Activated T-cell treated with anti-CD3 and anti-CD28 coated beads, Interleukin-2, amount 50 U/mL, for 72 hours (primary cell): ENCODE measurements at regions not wholly inside any gene's neighbourhood (a gene's known extent, or its start where the extent isn't known, plus 50 kb on each side); places are given as distances from the start of the nearest gene placed in this dataset.

Experiments used
- ATAC-seq, 2 donors: fragments of 150-1000 bp; cut with Tn5 transposase; replicated peaks in 1 of 2; 2 replicates each; pipeline ENCODE4 v1.10.0; 2021; ENCODE audit warnings: moderate library complexity in 2 of 2, mild to moderate bottlenecking in 1 of 2
- DNase-seq, 2 donors: peaks; one replicate each; pipeline ENCODE4 v3.0.0; 2021 to 2022; ENCODE audit warnings: mixed read lengths in 1 of 2
- H3K27ac Mint-ChIP-seq: one replicate; pipeline ENCODE4 v1.8.0; 2022; ENCODE audit warnings: mild to moderate bottlenecking, moderate library complexity, mixed read lengths
- H3K27me3 Mint-ChIP-seq: one replicate; pipeline ENCODE4 v1.8.0; 2022; ENCODE audit warnings: low read depth, mixed read lengths
- H3K36me3 Mint-ChIP-seq, 2 donors: one replicate each; pipeline ENCODE4 v1.8.0; 2022; ENCODE audit warnings: mixed read lengths in 2 of 2, mild to moderate bottlenecking in 1 of 2; ENCODE audit not compliant: insufficient read depth in 2 of 2
- H3K4me1 Mint-ChIP-seq: one replicate; pipeline ENCODE4 v1.8.0; 2022; ENCODE audit warnings: low read depth, mixed read lengths
- H3K4me3 Mint-ChIP-seq, 2 donors: one replicate each; pipeline ENCODE4 v1.8.0; 2022; ENCODE audit warnings: mild to moderate bottlenecking in 2 of 2, mixed read lengths in 2 of 2, moderate library complexity in 2 of 2
- H3K9me3 Mint-ChIP-seq, 2 donors: one replicate each; pipeline ENCODE4 v1.8.0; 2022; ENCODE audit warnings: mixed read lengths in 2 of 2

DNA sequence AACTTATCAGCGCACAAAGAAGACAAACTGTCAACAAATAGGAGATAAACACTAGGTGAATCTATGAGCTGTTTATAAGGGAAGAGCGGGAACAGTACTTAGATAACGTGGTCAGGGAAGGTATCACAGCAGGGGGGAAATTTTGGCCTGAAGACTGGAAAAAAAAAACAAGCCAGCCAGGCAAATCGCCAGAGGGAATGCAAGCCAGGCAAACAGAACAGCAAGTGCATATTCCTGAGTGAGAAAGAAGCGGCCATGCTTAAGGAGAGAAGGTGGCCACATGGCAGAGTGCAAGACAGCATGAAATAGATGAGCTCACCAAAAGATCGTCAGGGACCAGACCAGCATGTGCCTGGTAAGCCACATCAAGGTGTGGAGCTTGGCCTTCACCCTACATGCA lies 466.5 kb upstream of the ARID1B start:
- Mint-ChIP-seq H3K4me3 (no peak overlapping the region), H3K4me1 (peaks cover 12% of the 10 kb centered on the region), H3K27me3 (no peaks in the 10 kb centered on the region), H3K27ac (no peak overlapping the region), H3K9me3 (peaks cover 2% of the 10 kb centered on the region in 2 donors), H3K36me3 (no peaks in the 10 kb centered on the region)
- DNase-seq: no peak
- no peak for ATAC-seq

DNA sequence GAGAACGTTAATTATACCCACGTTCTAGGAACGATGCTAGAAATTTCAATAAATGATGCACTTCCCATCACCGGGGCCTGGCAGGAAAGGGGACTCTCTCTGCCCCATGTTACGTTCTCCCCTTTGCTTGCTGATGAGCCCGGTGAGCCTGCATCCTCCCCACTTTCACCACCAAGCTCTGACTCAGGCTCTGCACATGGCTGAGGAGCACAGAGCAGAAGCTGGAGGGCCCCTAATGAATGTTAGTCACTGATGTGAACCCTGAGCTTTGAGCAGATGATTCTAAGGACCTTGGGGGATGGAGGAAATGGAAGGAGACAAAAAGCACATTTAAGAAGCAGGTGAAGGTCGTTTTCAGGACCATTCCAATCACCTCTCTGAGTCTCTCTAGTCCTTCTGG lies 468.2 kb upstream of the ARID1B start:
- Mint-ChIP-seq H3K27ac (no peak overlapping the region), H3K4me3 (no peak overlapping the region), H3K4me1 (peaks cover 12% of the 10 kb centered on the region), H3K9me3 (peaks cover 2% of the 10 kb centered on the region in 2 donors), H3K27me3 (no peaks in the 10 kb centered on the region), H3K36me3 (no peaks in the 10 kb centered on the region)
- DNase-seq: peak in 1 of 2 donors; percentile 2
- peak; percentile 44 to 64 for ATAC-seq

DNA sequence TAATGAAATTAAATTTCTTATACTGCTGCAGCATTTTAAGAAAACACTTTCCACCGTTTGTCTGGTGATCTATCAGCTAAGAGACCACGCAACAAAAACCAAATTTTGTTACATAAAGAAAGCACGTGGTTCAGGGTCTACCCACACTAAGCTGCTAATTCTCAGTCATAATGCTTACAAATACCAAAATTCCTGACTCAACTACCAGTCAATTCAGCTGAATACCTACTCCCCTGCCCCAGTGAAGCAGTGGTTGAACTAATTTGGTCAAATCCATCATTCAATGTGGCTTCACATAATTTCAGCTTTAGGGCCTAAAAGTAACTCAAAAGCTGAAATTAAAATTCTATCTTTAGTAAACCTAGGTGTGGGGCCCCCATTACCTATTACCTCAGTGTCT lies 468.6 kb upstream of the ARID1B start:
- no peak overlapping the region for H3K4me3 Mint-ChIP-seq
- H3K4me1 Mint-ChIP-seq: peaks cover 12% of the 10 kb centered on the region
- H3K36me3 Mint-ChIP-seq: no peaks in the 10 kb centered on the region
- no peak overlapping the region for H3K27ac Mint-ChIP-seq
- ATAC-seq (peak in 1 of 2 donors; percentile 56), DNase-seq (no peak)
- peaks cover 1 to 2% of the 10 kb centered on the region in 2 donors for H3K9me3 Mint-ChIP-seq
- H3K27me3 Mint-ChIP-seq: no peaks in the 10 kb centered on the region

DNA sequence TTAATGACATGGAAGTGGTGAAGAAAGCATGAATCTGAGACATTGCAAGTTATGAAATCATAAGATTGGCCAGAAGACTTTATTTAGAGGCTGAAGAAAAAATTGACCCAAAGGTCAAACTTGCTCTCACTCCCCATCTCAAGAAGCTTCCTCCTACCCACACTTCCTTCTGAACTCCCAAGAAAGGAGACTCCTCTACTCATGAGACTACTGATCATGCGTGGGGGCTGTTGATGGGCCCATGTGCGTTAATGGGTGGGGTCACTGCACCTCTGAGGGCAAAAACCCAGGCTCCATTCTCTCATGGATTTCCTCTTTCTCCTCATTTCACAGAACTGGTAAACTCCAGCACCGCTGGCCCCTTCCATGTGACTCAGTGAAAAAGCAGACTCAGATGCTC lies 470.6 kb upstream of the ARID1B start:
- H3K4me1 Mint-ChIP-seq: peaks cover 12% of the 10 kb centered on the region
- H3K36me3 Mint-ChIP-seq: no peaks in the 10 kb centered on the region
- H3K27me3 Mint-ChIP-seq: no peaks in the 10 kb centered on the region
- DNase-seq: no peak
- no peak overlapping the region for H3K4me3 Mint-ChIP-seq
- no peaks in the 10 kb centered on the region for H3K9me3 Mint-ChIP-seq
- ATAC-seq: no peak
- no peak overlapping the region for H3K27ac Mint-ChIP-seq

DNA sequence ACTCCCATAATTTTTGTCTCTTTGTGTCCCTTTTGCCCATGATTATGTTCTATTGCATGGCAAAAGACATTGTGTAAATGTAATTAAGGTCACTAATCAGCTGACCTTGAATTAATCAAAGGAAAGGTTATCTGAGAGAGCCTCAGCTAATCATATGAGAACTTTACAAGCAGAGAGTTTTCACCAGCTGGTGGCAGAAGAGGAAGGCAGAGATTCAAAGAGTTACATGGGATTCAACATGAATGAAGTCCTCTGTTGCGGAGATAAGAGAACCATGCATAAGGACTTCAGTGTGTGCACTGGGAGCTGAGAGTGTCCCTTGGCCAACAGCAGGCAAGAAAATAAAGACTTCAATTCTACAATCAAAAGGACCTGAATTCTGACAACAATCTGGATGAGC lies 494.1 kb upstream of the ARID1B start:
- H3K27me3 Mint-ChIP-seq: peaks cover 8% of the 10 kb centered on the region
- peaks cover under 1 to 3% of the 10 kb centered on the region in 2 donors for H3K36me3 Mint-ChIP-seq
- H3K27ac Mint-ChIP-seq: no peak overlapping the region
- H3K9me3 Mint-ChIP-seq: peaks cover under 1 to 5% of the 10 kb centered on the region in 2 donors
- ATAC-seq: no peak
- H3K4me1 Mint-ChIP-seq: peaks cover 13% of the 10 kb centered on the region
- H3K4me3 Mint-ChIP-seq: no peak overlapping the region
- DNase-seq: no peak

DNA sequence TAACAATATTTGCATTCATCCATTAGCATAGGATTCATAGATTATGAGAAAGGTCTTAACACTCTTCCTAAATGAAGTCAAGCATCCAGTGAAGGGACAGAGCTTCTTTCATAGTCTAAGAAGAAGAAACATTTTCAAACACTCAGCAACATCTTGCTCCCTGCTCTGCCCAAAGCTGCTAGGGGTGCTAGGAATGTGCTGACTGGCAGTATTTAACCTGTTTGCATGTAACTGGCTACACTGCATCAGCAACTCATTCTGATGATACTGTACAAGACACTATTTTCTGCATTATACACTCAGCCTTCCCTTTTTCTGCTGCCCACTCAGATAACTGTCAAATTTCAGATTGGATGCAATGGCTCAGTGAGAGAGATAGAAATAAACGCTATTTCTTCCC lies 495.1 kb upstream of the ARID1B start:
- ATAC-seq (no peak), DNase-seq (no peak)
- peaks cover 6 to 8% of the 10 kb centered on the region in 2 donors for H3K9me3 Mint-ChIP-seq
- H3K4me1 Mint-ChIP-seq: peaks cover 13% of the 10 kb centered on the region
- no peak overlapping the region for H3K27ac Mint-ChIP-seq
- H3K36me3 Mint-ChIP-seq: peaks cover 4 to 7% of the 10 kb centered on the region in 2 donors
- H3K4me3 Mint-ChIP-seq: no peak overlapping the region
- peaks cover 8% of the 10 kb centered on the region for H3K27me3 Mint-ChIP-seq

GRCh38 chr6:156281266-156281665 lies 495.9 kb upstream of the ARID1B start:
- Mint-ChIP-seq H3K4me1 (peaks cover 13% of the 10 kb centered on the region), H3K27me3 (peaks cover 8% of the 10 kb centered on the region), H3K4me3 (no peak overlapping the region), H3K9me3 (peaks cover 6 to 8% of the 10 kb centered on the region in 2 donors), H3K27ac (no peak overlapping the region), H3K36me3 (peaks cover 4 to 7% of the 10 kb centered on the region in 2 donors)
- DNase-seq: no peak
- ATAC-seq: peak in 1 of 2 donors; percentile 17

GRCh38 chr6:156280065-156280464 lies 497.1 kb upstream of the ARID1B start:
- Mint-ChIP-seq H3K9me3 (peaks cover 6 to 8% of the 10 kb centered on the region in 2 donors), H3K4me3 (no peak overlapping the region), H3K36me3 (peaks cover 4 to 7% of the 10 kb centered on the region in 2 donors), H3K27me3 (peaks cover 8% of the 10 kb centered on the region), H3K4me1 (peaks cover 13% of the 10 kb centered on the region), H3K27ac (no peak overlapping the region)
- no peak for ATAC-seq
- DNase-seq: no peak

DNA sequence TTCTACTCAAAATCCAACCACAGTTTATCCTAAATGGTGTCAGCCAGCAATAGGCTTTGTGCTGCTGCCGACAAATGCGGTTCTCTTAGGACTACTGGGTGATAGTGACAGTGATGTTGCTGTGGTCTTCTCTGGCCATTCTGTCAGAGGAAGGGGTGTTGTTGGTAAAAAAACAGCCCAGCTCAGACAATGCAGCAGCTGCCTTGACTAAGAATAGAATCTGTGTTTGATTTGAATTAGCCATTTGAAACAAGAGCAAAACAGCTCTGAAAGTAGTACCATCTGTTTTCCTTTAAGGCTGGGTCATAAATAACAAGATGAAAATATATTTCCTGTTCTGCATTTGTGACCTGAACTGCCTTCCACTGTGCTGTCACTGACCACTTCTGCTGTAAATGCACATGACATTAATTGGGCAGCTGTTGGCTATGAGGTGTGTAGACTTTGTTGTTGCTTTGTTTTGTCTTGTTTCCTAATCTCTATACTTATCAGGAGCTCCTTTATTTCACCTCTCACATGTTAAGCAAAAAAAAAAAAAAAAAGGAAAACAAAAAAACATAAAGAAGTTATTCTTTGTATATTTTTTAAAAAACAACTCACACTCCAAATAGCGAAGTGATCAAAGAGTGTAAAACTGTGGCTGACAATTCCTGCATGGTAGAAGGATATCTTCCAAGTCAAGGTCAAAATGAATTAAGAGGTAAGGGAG lies 497.8 kb upstream of the ARID1B start:
- no peak for DNase-seq
- no peak for ATAC-seq
- H3K4me3 Mint-ChIP-seq: no peak overlapping the region
- H3K36me3 Mint-ChIP-seq: peaks cover 4 to 7% of the 10 kb centered on the region in 2 donors
- H3K4me1 Mint-ChIP-seq: peaks cover 13% of the 10 kb centered on the region
- H3K27me3 Mint-ChIP-seq: peaks cover 8% of the 10 kb centered on the region
- no peak overlapping the region for H3K27ac Mint-ChIP-seq
- peaks cover 6 to 8% of the 10 kb centered on the region in 2 donors for H3K9me3 Mint-ChIP-seq

- Mint-ChIP-seq H3K27ac (no peak overlapping the region), H3K4me3 (no peak overlapping the region), H3K27me3 (no peaks in the 10 kb centered on the region), H3K9me3 (peaks cover 4 to 6% of the 10 kb centered on the region in 2 donors), H3K4me1 (peaks cover 22% of the 10 kb centered on the region), H3K36me3 (peaks cover 4% of the 10 kb centered on the region in 2 donors)
- DNase-seq: no peak
- ATAC-seq: no peak
Observed at GRCh38 chr6:156273065-156273711, 504.0 kb upstream of the ARID1B start.

- peak; percentile 82 to 88 for ATAC-seq
- Mint-ChIP-seq H3K27me3 (no peaks in the 10 kb centered on the region), H3K4me3 (peak overlapping the region; percentile 47 to 49), H3K4me1 (peaks cover 24% of the 10 kb centered on the region), H3K27ac (peak overlapping the region; percentile 2), H3K9me3 (peaks cover 0 to 4% of the 10 kb centered on the region in 2 donors), H3K36me3 (peaks cover 2 to 4% of the 10 kb centered on the region in 2 donors)
- DNase-seq: peak; percentile 26 to 31
Observed at GRCh38 chr6:156269751-156270369, 507.3 kb upstream of the ARID1B start.

- Mint-ChIP-seq H3K27me3 (no peaks in the 10 kb centered on the region), H3K9me3 (peaks cover 0 to 4% of the 10 kb centered on the region in 2 donors), H3K4me3 (peak overlapping the region; percentile 27 to 63), H3K4me1 (peaks cover 24% of the 10 kb centered on the region), H3K36me3 (peaks cover 2 to 4% of the 10 kb centered on the region in 2 donors), H3K27ac (no peak overlapping the region)
- ATAC-seq (peak in 1 of 2 donors; percentile 15), DNase-seq (no peak)
Observed at GRCh38 chr6:156268849-156269248, 508.3 kb upstream of the ARID1B start.

DNA sequence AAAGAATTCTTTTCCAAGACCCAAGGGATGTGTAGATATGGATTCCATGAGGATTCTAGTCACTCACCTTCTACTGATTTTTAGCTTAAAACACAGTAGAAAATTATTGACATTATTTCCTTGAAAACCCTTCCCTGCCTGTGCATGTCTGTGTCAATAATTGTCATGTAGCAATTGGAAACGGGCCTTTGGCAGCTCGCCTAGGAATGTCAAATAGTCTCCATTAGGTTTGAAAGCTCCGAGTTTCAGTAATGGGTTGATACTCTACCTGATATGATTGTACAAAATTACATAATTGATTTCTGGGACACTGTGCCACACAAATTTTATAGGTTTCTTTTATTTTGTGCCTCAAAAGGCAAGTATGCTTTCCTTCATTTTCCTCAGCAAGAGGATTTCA lies 515.2 kb upstream of the ARID1B start:
- Mint-ChIP-seq H3K4me3 (no peak overlapping the region), H3K9me3 (peaks cover 0 to 6% of the 10 kb centered on the region in 2 donors), H3K27me3 (no peaks in the 10 kb centered on the region), H3K4me1 (no peaks in the 10 kb centered on the region), H3K27ac (no peak overlapping the region), H3K36me3 (peaks cover 2 to 4% of the 10 kb centered on the region in 2 donors)
- DNase-seq: no peak
- no peak for ATAC-seq
